Activated T-cell treated with anti-CD3 and anti-CD28 coated beads, Interleukin-2, amount 50 U/mL, for 24 hours (primary cell): ENCODE measurements at regions not wholly inside any gene's neighbourhood (a gene's known extent, or its start where the extent isn't known, plus 50 kb on each side); places are given as distances from the start of the nearest gene placed in this dataset.

ENCODE experiments used
- DNase-seq: peaks from one replicate; pipeline ENCODE4 v3.0.0-alpha.2; 2020
- H3K27ac Mint-ChIP-seq: 2 replicates; pipeline ENCODE4 v1.8.0; 2020; ENCODE audit warnings: mild to moderate bottlenecking, mixed read lengths
- H3K27me3 Mint-ChIP-seq: 2 replicates; pipeline ENCODE4 v1.8.0; 2020; ENCODE audit warnings: mixed read lengths
- H3K36me3 Mint-ChIP-seq: 2 replicates; pipeline ENCODE4 v1.8.0; 2020; ENCODE audit warnings: low read depth, mixed read lengths
- H3K4me1 Mint-ChIP-seq: 2 replicates; pipeline ENCODE4 v1.8.0; 2020; ENCODE audit warnings: low read depth, mixed read lengths
- H3K4me3 Mint-ChIP-seq: 2 replicates; pipeline ENCODE4 v1.8.0; 2020; ENCODE audit warnings: mild to moderate bottlenecking, moderate library complexity, mixed read lengths
- H3K9me3 Mint-ChIP-seq: 2 replicates; pipeline ENCODE4 v1.8.0; 2020; ENCODE audit warnings: mixed read lengths

GRCh38 chr7:115672024-115672423, 358.5 kb downstream of the TFEC start:
- Mint-ChIP-seq H3K27ac (no peak overlapping the region), H3K4me3 (no peak overlapping the region), H3K4me1 (no peaks in the 10 kb centered on the region), H3K27me3 (no peaks in the 10 kb centered on the region), H3K9me3 (no peaks in the 10 kb centered on the region), H3K36me3 (no peaks in the 10 kb centered on the region)
- DNase-seq: no peak

GRCh38 chr7:115662676-115663075, 367.9 kb downstream of the TFEC start:
- H3K27me3 Mint-ChIP-seq: no peaks in the 10 kb centered on the region
- no peak overlapping the region for H3K27ac Mint-ChIP-seq
- H3K4me3 Mint-ChIP-seq: no peak overlapping the region
- no peaks in the 10 kb centered on the region for H3K36me3 Mint-ChIP-seq
- no peaks in the 10 kb centered on the region for H3K4me1 Mint-ChIP-seq
- DNase-seq: no peak
- no peaks in the 10 kb centered on the region for H3K9me3 Mint-ChIP-seq

GRCh38 chr7:115662120-115662519, 368.4 kb downstream of the TFEC start:
- no peak for DNase-seq
- no peaks in the 10 kb centered on the region for H3K4me1 Mint-ChIP-seq
- no peaks in the 10 kb centered on the region for H3K36me3 Mint-ChIP-seq
- H3K27ac Mint-ChIP-seq: no peak overlapping the region
- H3K4me3 Mint-ChIP-seq: no peak overlapping the region
- H3K27me3 Mint-ChIP-seq: no peaks in the 10 kb centered on the region
- H3K9me3 Mint-ChIP-seq: no peaks in the 10 kb centered on the region

GRCh38 chr7:115658223-115658622, 372.3 kb downstream of the TFEC start:
- Mint-ChIP-seq H3K4me1 (no peaks in the 10 kb centered on the region), H3K4me3 (no peak overlapping the region), H3K27me3 (no peaks in the 10 kb centered on the region), H3K27ac (no peak overlapping the region), H3K9me3 (no peaks in the 10 kb centered on the region), H3K36me3 (no peaks in the 10 kb centered on the region)
- DNase-seq: no peak

- Mint-ChIP-seq H3K4me1 (no peaks in the 10 kb centered on the region), H3K9me3 (no peaks in the 10 kb centered on the region), H3K27ac (no peak overlapping the region), H3K4me3 (no peak overlapping the region), H3K36me3 (no peaks in the 10 kb centered on the region), H3K27me3 (no peaks in the 10 kb centered on the region)
- no peak for DNase-seq
Observed at GRCh38 chr7:115654384-115655214, 376.0 kb downstream of the TFEC start.

- Mint-ChIP-seq H3K9me3 (no peaks in the 10 kb centered on the region), H3K4me1 (no peaks in the 10 kb centered on the region), H3K27ac (no peak overlapping the region), H3K36me3 (no peaks in the 10 kb centered on the region), H3K27me3 (no peaks in the 10 kb centered on the region), H3K4me3 (no peak overlapping the region)
- no peak for DNase-seq
Observed at GRCh38 chr7:115649429-115649828, 381.1 kb downstream of the TFEC start.

- no peak overlapping the region for H3K27ac Mint-ChIP-seq
- no peak for DNase-seq
- no peaks in the 10 kb centered on the region for H3K27me3 Mint-ChIP-seq
- H3K4me1 Mint-ChIP-seq: no peaks in the 10 kb centered on the region
- no peaks in the 10 kb centered on the region for H3K36me3 Mint-ChIP-seq
- H3K9me3 Mint-ChIP-seq: peaks cover 1% of the 10 kb centered on the region
- H3K4me3 Mint-ChIP-seq: no peak overlapping the region
Observed at GRCh38 chr7:115647712-115648111, 382.9 kb downstream of the TFEC start.

- Mint-ChIP-seq H3K27me3 (no peaks in the 10 kb centered on the region), H3K27ac (no peak overlapping the region), H3K4me3 (no peak overlapping the region), H3K36me3 (no peaks in the 10 kb centered on the region), H3K9me3 (peaks cover 8% of the 10 kb centered on the region), H3K4me1 (no peaks in the 10 kb centered on the region)
- DNase-seq: no peak
Observed at GRCh38 chr7:115642194-115642593, 388.4 kb downstream of the TFEC start.

- H3K4me3 Mint-ChIP-seq: no peak overlapping the region
- no peak overlapping the region for H3K27ac Mint-ChIP-seq
- no peaks in the 10 kb centered on the region for H3K36me3 Mint-ChIP-seq
- no peak for DNase-seq
- no peaks in the 10 kb centered on the region for H3K27me3 Mint-ChIP-seq
- no peaks in the 10 kb centered on the region for H3K4me1 Mint-ChIP-seq
- H3K9me3 Mint-ChIP-seq: peaks cover 8% of the 10 kb centered on the region
Observed at GRCh38 chr7:115638853-115639252, 391.7 kb downstream of the TFEC start.

- Mint-ChIP-seq H3K27me3 (no peaks in the 10 kb centered on the region), H3K4me3 (no peak overlapping the region), H3K36me3 (no peaks in the 10 kb centered on the region), H3K4me1 (no peaks in the 10 kb centered on the region), H3K9me3 (peaks cover 6% of the 10 kb centered on the region), H3K27ac (no peak overlapping the region)
- DNase-seq: no peak
Observed at GRCh38 chr7:115637128-115637527, 393.4 kb downstream of the TFEC start.

GRCh38 chr7:115635876-115636275, 394.7 kb downstream of the TFEC start:
- Mint-ChIP-seq H3K4me1 (no peaks in the 10 kb centered on the region), H3K27ac (no peak overlapping the region), H3K27me3 (no peaks in the 10 kb centered on the region), H3K9me3 (no peaks in the 10 kb centered on the region), H3K4me3 (no peak overlapping the region), H3K36me3 (no peaks in the 10 kb centered on the region)
- DNase-seq: no peak

GRCh38 chr7:115635376-115635775, 395.2 kb downstream of the TFEC start:
- no peaks in the 10 kb centered on the region for H3K9me3 Mint-ChIP-seq
- no peak for DNase-seq
- no peaks in the 10 kb centered on the region for H3K27me3 Mint-ChIP-seq
- no peak overlapping the region for H3K27ac Mint-ChIP-seq
- H3K36me3 Mint-ChIP-seq: no peaks in the 10 kb centered on the region
- no peaks in the 10 kb centered on the region for H3K4me1 Mint-ChIP-seq
- H3K4me3 Mint-ChIP-seq: no peak overlapping the region

GRCh38 chr7:115634633-115635032, 395.9 kb downstream of the TFEC start:
- H3K9me3 Mint-ChIP-seq: no peaks in the 10 kb centered on the region
- H3K4me1 Mint-ChIP-seq: no peaks in the 10 kb centered on the region
- no peak overlapping the region for H3K27ac Mint-ChIP-seq
- no peak for DNase-seq
- no peak overlapping the region for H3K4me3 Mint-ChIP-seq
- H3K36me3 Mint-ChIP-seq: no peaks in the 10 kb centered on the region
- H3K27me3 Mint-ChIP-seq: no peaks in the 10 kb centered on the region

- H3K4me3 Mint-ChIP-seq: no peak overlapping the region
- no peaks in the 10 kb centered on the region for H3K4me1 Mint-ChIP-seq
- no peak overlapping the region for H3K27ac Mint-ChIP-seq
- H3K9me3 Mint-ChIP-seq: no peaks in the 10 kb centered on the region
- no peaks in the 10 kb centered on the region for H3K36me3 Mint-ChIP-seq
- no peak for DNase-seq
- no peaks in the 10 kb centered on the region for H3K27me3 Mint-ChIP-seq
Observed at GRCh38 chr7:115632636-115633035, 397.9 kb downstream of the TFEC start.

- H3K4me3 Mint-ChIP-seq: no peak overlapping the region
- no peaks in the 10 kb centered on the region for H3K9me3 Mint-ChIP-seq
- no peak overlapping the region for H3K27ac Mint-ChIP-seq
- DNase-seq: no peak
- no peaks in the 10 kb centered on the region for H3K4me1 Mint-ChIP-seq
- H3K36me3 Mint-ChIP-seq: no peaks in the 10 kb centered on the region
- H3K27me3 Mint-ChIP-seq: no peaks in the 10 kb centered on the region
Observed at GRCh38 chr7:115631782-115632181, 398.8 kb downstream of the TFEC start.

- Mint-ChIP-seq H3K4me1 (no peaks in the 10 kb centered on the region), H3K27me3 (no peaks in the 10 kb centered on the region), H3K36me3 (no peaks in the 10 kb centered on the region), H3K4me3 (no peak overlapping the region), H3K27ac (no peak overlapping the region), H3K9me3 (no peaks in the 10 kb centered on the region)
- no peak for DNase-seq
Observed at GRCh38 chr7:115630049-115630448, 400.5 kb downstream of the TFEC start.
